HG02623 (cell line): ENCODE measurements at regions not wholly inside any gene's neighbourhood (a gene's known extent, or its start where the extent isn't known, plus 50 kb on each side); places are given as distances from the start of the nearest gene placed in this dataset.

ENCODE experiments used
- ATAC-seq: cut with Tn5 transposase; IDR thresholded peaks from one replicate; pipeline ENCODE4 v1.9.1; 2021; ENCODE audit warnings: moderate library complexity; ENCODE audit not compliant: unreplicated experiment

DNA sequence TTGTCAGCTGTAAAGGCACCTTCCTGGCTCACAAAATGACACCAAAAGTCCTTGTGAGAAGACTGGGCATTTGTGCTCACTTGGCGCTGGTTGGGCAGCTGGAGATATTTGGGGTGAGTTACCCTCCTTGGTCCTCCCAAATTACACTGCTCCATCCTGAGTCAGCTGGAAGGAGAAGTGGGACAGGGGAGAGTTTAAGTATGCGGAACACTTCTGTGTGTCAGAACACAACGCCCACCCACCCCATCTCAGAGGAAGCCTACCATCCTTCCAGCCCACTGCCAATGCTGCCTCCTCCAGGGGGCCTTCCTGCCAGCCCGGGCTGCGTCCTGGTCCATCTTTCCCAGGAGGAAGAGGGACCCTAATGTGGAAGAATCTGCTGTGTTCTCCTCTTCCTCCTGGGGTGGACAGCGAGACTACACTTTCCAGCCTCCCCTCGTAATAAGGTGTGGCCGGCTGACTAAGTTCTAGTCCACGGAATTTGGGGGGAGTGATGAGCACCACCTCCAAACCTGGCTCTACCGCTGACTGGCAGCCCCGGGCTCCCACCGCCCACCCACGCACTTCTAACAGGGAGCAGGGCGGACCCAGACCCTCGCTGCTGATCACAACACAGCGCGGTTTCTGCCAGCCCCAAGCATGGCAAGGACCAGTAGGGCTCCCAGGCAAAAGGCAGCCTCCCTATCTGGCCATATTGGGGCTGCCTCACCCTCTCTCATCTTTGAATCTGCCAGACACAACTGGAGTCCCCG, 265.0 kb downstream of the XXYLT1 start:
- no peak for ATAC-seq

GRCh38 chr3:195007151-195007550, 263.8 kb downstream of the XXYLT1 start:
- ATAC-seq: no peak

DNA sequence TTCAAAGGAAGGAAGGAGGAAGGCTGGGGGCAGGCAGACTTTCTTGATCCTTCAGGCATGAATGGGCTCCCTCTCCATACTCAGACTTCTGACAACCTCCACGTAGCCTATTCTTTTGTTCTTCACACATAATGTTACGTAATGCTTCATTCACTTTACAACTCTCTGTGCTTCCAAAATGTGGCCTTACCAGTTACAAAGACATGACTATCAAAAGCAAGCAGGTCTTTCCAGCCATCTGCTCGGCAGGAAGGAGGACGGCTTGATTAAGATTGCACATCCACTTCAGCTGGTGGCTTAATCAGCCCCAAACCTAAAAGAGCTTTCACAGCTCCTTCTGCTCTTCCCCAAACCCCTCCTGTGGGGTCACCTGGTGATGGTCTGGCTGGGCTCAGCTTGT, 263.2 kb downstream of the XXYLT1 start:
- ATAC-seq: no peak

GRCh38 chr3:195008816-195009215, 262.1 kb downstream of the XXYLT1 start:
- ATAC-seq: no peak

DNA sequence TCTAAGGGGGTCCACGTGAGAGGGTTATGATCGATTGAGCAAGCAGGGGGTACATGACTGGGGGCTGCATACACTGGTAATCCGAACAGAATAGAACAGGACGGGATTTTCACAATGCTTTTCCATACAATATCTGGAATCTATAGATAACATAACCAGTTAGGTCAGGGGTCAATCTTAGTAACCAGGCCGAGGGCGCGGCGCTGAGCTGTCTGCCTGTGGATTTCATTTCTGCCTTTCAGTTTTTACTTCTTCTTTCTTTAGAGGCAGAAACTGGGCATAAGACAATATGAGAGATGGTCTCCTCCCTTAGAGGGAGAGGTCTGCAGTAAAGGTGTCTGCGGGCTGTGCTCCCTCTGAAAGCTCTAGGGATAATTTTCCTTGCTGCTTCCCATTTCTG, 261.3 kb downstream of the XXYLT1 start:
- no peak for ATAC-seq

- ATAC-seq: no peak
These were observed 260.3 kb downstream of the XXYLT1 start for GRCh38 chr3:195010551-195011100.

GRCh38 chr3:195011231-195011834, 259.6 kb downstream of the XXYLT1 start:
- no peak for ATAC-seq

- ATAC-seq: no peak
These were observed 258.9 kb downstream of the XXYLT1 start for GRCh38 chr3:195012100-195012499.

GRCh38 chr3:195012571-195012970, 258.4 kb downstream of the XXYLT1 start:
- no peak for ATAC-seq

- ATAC-seq: no peak
These were observed 257.3 kb downstream of the XXYLT1 start for GRCh38 chr3:195013411-195014361.

DNA sequence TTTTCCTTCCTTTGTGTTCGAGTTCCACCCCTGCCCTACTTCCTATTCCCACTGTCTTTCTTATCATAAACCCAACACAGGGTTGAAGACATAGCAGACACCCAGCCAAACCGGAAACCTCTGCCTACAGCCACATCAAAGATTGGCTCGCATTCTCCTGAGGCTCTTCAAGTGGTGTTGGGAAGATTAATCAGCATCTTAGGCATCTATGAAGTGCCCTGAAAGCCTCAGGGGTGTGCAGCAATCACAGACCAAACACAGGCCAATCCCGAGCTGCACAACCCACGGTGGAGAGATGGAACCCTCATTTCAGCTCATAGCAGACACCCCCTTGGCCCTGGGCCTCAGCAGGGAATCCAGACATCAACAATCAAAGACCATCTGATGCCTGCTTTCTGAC, 255.9 kb downstream of the XXYLT1 start:
- ATAC-seq: no peak

GRCh38 chr3:195017151-195017550, 253.8 kb downstream of the XXYLT1 start:
- no peak for ATAC-seq
